Iris pigment epithelial cell (primary cell): ENCODE measurements at regions not wholly inside any gene's neighbourhood (a gene's known extent, or its start where the extent isn't known, plus 50 kb on each side); places are given as distances from the start of the nearest gene placed in this dataset.

ENCODE experiments used
- DNase-seq: peaks from one replicate; pipeline ENCODE4 v3.0.0-alpha.2; 2011; ENCODE audit warnings: low read depth

- DNase-seq: no peak
Observed at GRCh38 chr15:94535298-94536048, 304.1 kb downstream of the MCTP2 start.

- no peak for DNase-seq
Observed at GRCh38 chr15:94536549-94536948, 305.2 kb downstream of the MCTP2 start.

GRCh38 chr15:94538280-94538679 is 306.9 kb downstream of the MCTP2 start:
- no peak for DNase-seq

- no peak for DNase-seq
Observed at GRCh38 chr15:94542391-94542790, 311.0 kb downstream of the MCTP2 start.

GRCh38 chr15:94546808-94547207 is 315.4 kb downstream of the MCTP2 start:
- DNase-seq: no peak

GRCh38 chr15:94547711-94548110 is 316.4 kb downstream of the MCTP2 start:
- DNase-seq: no peak

- DNase-seq: no peak
Observed at GRCh38 chr15:94555841-94556519, 324.6 kb downstream of the MCTP2 start.

GRCh38 chr15:94561036-94561689 is 329.8 kb downstream of the MCTP2 start:
- no peak for DNase-seq

- DNase-seq: no peak
Observed at GRCh38 chr15:94563456-94563855, 332.1 kb downstream of the MCTP2 start.

- no peak for DNase-seq
Observed at GRCh38 chr15:94576889-94577533, 345.6 kb downstream of the MCTP2 start.

- DNase-seq: no peak
Observed at GRCh38 chr15:94579286-94579685, 347.9 kb downstream of the MCTP2 start.

GRCh38 chr15:94580211-94580885 is 349.0 kb downstream of the MCTP2 start:
- no peak for DNase-seq

- DNase-seq: no peak
Observed at GRCh38 chr15:94582368-94582767, 351.0 kb downstream of the MCTP2 start.

GRCh38 chr15:94584833-94585244 is 353.5 kb downstream of the MCTP2 start:
- no peak for DNase-seq

- no peak for DNase-seq
Observed at GRCh38 chr15:94586099-94586498, 354.7 kb downstream of the MCTP2 start.

- DNase-seq: no peak
Observed at GRCh38 chr15:94587113-94587512, 355.8 kb downstream of the MCTP2 start.

GRCh38 chr15:94588993-94589392 is 357.6 kb downstream of the MCTP2 start:
- DNase-seq: no peak

- no peak for DNase-seq
Observed at GRCh38 chr15:94592495-94592894, 361.1 kb downstream of the MCTP2 start.

- no peak for DNase-seq
Observed at GRCh38 chr15:94596707-94597106, 365.3 kb downstream of the MCTP2 start.

GRCh38 chr15:94600505-94600904 is 369.1 kb downstream of the MCTP2 start:
- DNase-seq: no peak

GRCh38 chr15:94602754-94603470 is 371.6 kb downstream of the MCTP2 start:
- no peak for DNase-seq
